ENCODE measurements at regions not wholly inside any gene's neighbourhood (a gene's known extent, or its start where the extent isn't known, plus 50 kb on each side); places are given as distances from the start of the nearest gene placed in this dataset.

GRCh38 chr15:38128341-38128781 lies 124.3 kb upstream of the SPRED1 start:
- TF ChIP-seq POLR2AphosphoS5 (IDR thresholded peaks at IDR 0.05; ENCODE audit: insufficient read depth, low read depth, low read length) = no peak
- no peak for TF ChIP-seq MAX (IDR thresholded peaks at IDR 0.05; ENCODE audit: insufficient read depth, insufficient read length)
- TF ChIP-seq GATA2 (IDR thresholded peaks at IDR 0.05; ENCODE audit: insufficient read depth, insufficient read length, low read depth, low read length) = no peak
- no peak for TF ChIP-seq EZH2 (IDR thresholded peaks at IDR 0.05; ENCODE audit: borderline replicate concordance, low read depth, low read length, severe bottlenecking)
- TF ChIP-seq CTCF (IDR thresholded peaks at IDR 0.05; ENCODE audit: extremely low read depth in 1 of 2, insufficient read depth in 1 of 2, low read depth in 1 of 2, low read length in 2 of 2) = no peak
- TF ChIP-seq FOS (IDR thresholded peaks at IDR 0.05; ENCODE audit: borderline replicate concordance, insufficient read depth, low read length) = peak; percentile 40
- dilution Hi-C loops (cut with MboI; ENCODE audit: extremely low pct_ligation_motif_present, low sequenced_read_pairs) = no loop called here
- ChIA-PET CTCF (interaction anchor here (0.5 to 1.7 kb wide), 5 partner anchors 36 to 312 kb away, joined by 3 to 5 read pairs (median 3); partner anchors contain the start of gene SPRED1), POLR2A (interaction anchor here (1.2 kb wide), 1 partner anchor 93 kb away, joined by 3 read pairs; no protein-coding TSS in a partner anchor)
- DNase-seq (ENCODE audit: low read depth, low spot score) (no peak), FAIRE-seq (no peak)
- no peak overlapping the region for H3K4me2 ChIP-seq (ENCODE audit: insufficient read depth, low read length)
- H3K9ac ChIP-seq (replicated peaks; ENCODE audit: extremely low read depth, insufficient read depth, low read length) = no peak overlapping the region
- H4K20me1 ChIP-seq (replicated peaks; ENCODE audit: control insufficient read depth, extremely low read depth, insufficient read depth, low read length) = no peaks in the 10 kb centered on the region
- H3K27ac ChIP-seq (ENCODE audit: insufficient read depth, low read depth, low read length) = no peak overlapping the region
- H3K9me3 ChIP-seq (replicated peaks; ENCODE audit: control insufficient read depth, insufficient read depth, low read length) = no peaks in the 10 kb centered on the region
- H3K4me3 ChIP-seq (replicated peaks in 1 of 3; ENCODE audit: insufficient read depth in 1 of 3, low read depth in 1 of 3, low read length in 3 of 3) = no peak overlapping the region
- peaks cover 20% of the 10 kb centered on the region for H3K4me1 ChIP-seq (ENCODE audit: control insufficient read depth, extremely low read depth, insufficient read depth, low read length)
- intact Hi-C loops (cut with micrococcal nuclease) = no loop called here
- peaks cover 2 to 10% of the 10 kb centered on the region in 2 experiments for H3K27me3 ChIP-seq (ENCODE audit: control insufficient read depth in 2 of 2, insufficient read depth in 2 of 2, low read length in 2 of 2)
- H2AFZ ChIP-seq (ENCODE audit: low read depth, low read length) = no peak overlapping the region
- H3K9me1 ChIP-seq (replicated peaks; ENCODE audit: control insufficient read depth, extremely low read depth, insufficient read depth, low read length) = no peaks in the 10 kb centered on the region
- no peaks in the 10 kb centered on the region for H3K79me2 ChIP-seq (ENCODE audit: control insufficient read depth, insufficient read depth, low read length)
- no TSS peak for BruUV-seq (replicated peaks)
- H3K36me3 ChIP-seq (ENCODE audit: control insufficient read depth in 2 of 2, extremely low read depth in 1 of 2, insufficient read depth in 2 of 2, low read length in 2 of 2) = no peaks in the 10 kb centered on the region

Measured in endothelial cell of umbilical vein (primary cell).